ENCODE measurements at regions not wholly inside any gene's neighbourhood (a gene's known extent, or its start where the extent isn't known, plus 50 kb on each side); places are given as distances from the start of the nearest gene placed in this dataset.

DNA sequence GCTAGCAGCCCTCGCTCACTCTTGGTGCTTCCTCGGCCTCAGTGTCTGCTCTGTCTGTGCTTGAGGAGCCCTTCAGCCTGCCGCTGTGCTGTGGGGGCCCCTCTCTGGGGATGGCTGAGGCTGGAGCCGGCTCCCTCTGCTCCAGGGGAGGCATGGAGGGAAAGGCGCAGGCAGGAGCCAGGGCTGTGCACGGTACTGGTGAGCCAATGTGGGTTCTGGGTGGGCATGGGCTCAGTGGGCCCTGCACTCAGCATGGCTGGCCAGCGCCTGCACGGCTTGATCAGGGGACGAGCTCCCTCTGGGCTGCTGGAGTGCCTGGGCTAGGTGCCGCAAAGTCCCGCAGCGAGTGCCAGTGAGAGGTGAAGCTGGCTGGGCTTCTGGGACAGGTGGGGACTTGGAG, 260.0 kb downstream of the SI start:
- H3K27ac ChIP-seq (ENCODE audit: insufficient read depth, low read length), result no peak overlapping the region
- H3K36me3 ChIP-seq (ENCODE audit: control insufficient read depth, insufficient read depth, low read length), result no peaks in the 10 kb centered on the region
- no peaks in the 10 kb centered on the region for H3K4me1 ChIP-seq (ENCODE audit: control insufficient read depth, extremely low read depth, insufficient read depth, low read length)
- H3K9me3 ChIP-seq (ENCODE audit: control insufficient read depth, insufficient read depth, low read depth, low read length), result no peaks in the 10 kb centered on the region
- no peak overlapping the region for H2AFZ ChIP-seq (ENCODE audit: low read length)
- no peaks in the 10 kb centered on the region for H3K27me3 ChIP-seq (ENCODE audit: control insufficient read depth, insufficient read depth, low read length)
- no peak for DNase-seq (ENCODE audit: low read depth in 2 of 2)
- H4K20me1 ChIP-seq (ENCODE audit: control insufficient read depth, extremely low read depth, insufficient read depth, low read length), result no peaks in the 10 kb centered on the region
- H3K9ac ChIP-seq (ENCODE audit: insufficient read depth, low read length), result no peak overlapping the region
- H3K4me2 ChIP-seq (ENCODE audit: extremely low read depth, insufficient read depth, low read length), result no peak overlapping the region
- TF ChIP-seq, protein P1, sequence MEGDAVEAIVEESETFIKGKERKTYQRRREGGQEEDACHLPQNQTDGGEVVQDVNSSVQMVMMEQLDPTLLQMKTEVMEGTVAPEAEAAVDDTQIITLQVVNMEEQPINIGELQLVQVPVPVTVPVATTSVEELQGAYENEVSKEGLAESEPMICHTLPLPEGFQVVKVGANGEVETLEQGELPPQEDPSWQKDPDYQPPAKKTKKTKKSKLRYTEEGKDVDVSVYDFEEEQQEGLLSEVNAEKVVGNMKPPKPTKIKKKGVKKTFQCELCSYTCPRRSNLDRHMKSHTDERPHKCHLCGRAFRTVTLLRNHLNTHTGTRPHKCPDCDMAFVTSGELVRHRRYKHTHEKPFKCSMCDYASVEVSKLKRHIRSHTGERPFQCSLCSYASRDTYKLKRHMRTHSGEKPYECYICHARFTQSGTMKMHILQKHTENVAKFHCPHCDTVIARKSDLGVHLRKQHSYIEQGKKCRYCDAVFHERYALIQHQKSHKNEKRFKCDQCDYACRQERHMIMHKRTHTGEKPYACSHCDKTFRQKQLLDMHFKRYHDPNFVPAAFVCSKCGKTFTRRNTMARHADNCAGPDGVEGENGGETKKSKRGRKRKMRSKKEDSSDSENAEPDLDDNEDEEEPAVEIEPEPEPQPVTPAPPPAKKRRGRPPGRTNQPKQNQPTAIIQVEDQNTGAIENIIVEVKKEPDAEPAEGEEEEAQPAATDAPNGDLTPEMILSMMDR (conservative IDR thresholded peaks at IDR 0.05 in 1 of 2, IDR thresholded peaks at IDR 0.05 in 1 of 2; ENCODE audit: low read depth in 1 of 2, low read length in 2 of 2), result no peak
- TF ChIP-seq EZH2 (IDR thresholded peaks at IDR 0.05; ENCODE audit: low read length, missing control alignments), result no peak
- H3K79me2 ChIP-seq (ENCODE audit: control insufficient read depth, insufficient read depth, low read length), result no peaks in the 10 kb centered on the region
- no peak overlapping the region for H3K4me3 ChIP-seq (replicated peaks in 1 of 4; ENCODE audit: control extremely low read depth in 1 of 4, insufficient read depth in 1 of 4, low read depth in 3 of 4, low read length in 4 of 4)

DNA sequence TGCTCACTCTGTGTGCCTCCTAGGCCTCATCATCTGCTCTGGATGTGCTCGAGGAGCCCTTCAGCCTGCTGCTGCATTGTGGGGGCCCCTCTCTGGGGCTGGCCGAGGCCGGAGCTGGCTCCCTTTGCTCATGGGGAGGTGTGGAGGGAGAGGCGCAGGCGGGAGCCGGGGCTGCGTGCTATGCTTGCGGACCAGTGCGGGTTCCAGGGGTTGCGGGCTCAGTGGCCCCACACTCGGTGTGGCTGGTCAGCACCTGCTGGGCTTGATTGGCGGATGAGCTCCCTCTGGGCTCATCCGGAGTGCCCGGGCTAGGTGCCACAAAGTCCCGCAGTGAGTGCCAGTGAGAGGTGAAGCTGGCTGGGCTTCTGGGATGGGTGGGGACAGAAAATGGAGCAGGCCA, 264.2 kb downstream of the SI start:
- no peaks in the 10 kb centered on the region for H3K36me3 ChIP-seq (ENCODE audit: control insufficient read depth, insufficient read depth, low read length)
- H3K9ac ChIP-seq (ENCODE audit: insufficient read depth, low read length), result no peak overlapping the region
- no peaks in the 10 kb centered on the region for H3K4me1 ChIP-seq (ENCODE audit: control insufficient read depth, extremely low read depth, insufficient read depth, low read length)
- H3K9me3 ChIP-seq (ENCODE audit: control insufficient read depth, insufficient read depth, low read depth, low read length), result no peaks in the 10 kb centered on the region
- no peak overlapping the region for H2AFZ ChIP-seq (ENCODE audit: low read length)
- no peak overlapping the region for H3K4me2 ChIP-seq (ENCODE audit: extremely low read depth, insufficient read depth, low read length)
- H3K27me3 ChIP-seq (ENCODE audit: control insufficient read depth, insufficient read depth, low read length), result no peaks in the 10 kb centered on the region
- no peak overlapping the region for H3K4me3 ChIP-seq (replicated peaks in 1 of 4; ENCODE audit: control extremely low read depth in 1 of 4, insufficient read depth in 1 of 4, low read depth in 3 of 4, low read length in 4 of 4)
- no peaks in the 10 kb centered on the region for H3K79me2 ChIP-seq (ENCODE audit: control insufficient read depth, insufficient read depth, low read length)
- DNase-seq (ENCODE audit: low read depth in 2 of 2), result no peak
- TF ChIP-seq, protein P1 (conservative IDR thresholded peaks at IDR 0.05 in 1 of 2, IDR thresholded peaks at IDR 0.05 in 1 of 2; ENCODE audit: low read depth in 1 of 2, low read length in 2 of 2), result no peak
- TF ChIP-seq EZH2 (IDR thresholded peaks at IDR 0.05; ENCODE audit: low read length, missing control alignments), result no peak
- H3K27ac ChIP-seq (ENCODE audit: insufficient read depth, low read length), result no peak overlapping the region
- no peaks in the 10 kb centered on the region for H4K20me1 ChIP-seq (ENCODE audit: control insufficient read depth, extremely low read depth, insufficient read depth, low read length)

DNA sequence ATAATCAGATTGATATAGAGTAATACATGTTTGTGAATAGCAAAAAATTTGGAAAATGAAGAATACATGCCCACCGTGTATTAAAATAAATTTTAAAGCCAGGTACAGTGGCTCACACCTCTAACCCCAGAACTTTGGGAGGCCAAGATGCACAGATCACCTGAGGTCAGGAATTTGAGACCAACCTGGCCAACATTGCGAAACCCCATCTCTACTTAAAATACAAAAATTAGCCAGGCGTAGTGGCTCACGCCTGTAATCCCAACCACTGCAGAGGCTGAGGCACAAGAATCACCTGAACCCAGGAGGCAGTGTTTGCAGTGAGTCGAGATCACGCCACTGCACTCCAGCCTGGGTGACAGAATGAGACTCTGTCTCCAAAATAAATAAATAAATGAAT, 266.3 kb downstream of the SI start:
- Histone ChIP-seq H3K9me3 (ENCODE audit: control insufficient read depth, insufficient read depth, low read depth, low read length) (no peaks in the 10 kb centered on the region), H3K9ac (ENCODE audit: insufficient read depth, low read length) (no peak overlapping the region), H3K36me3 (ENCODE audit: control insufficient read depth, insufficient read depth, low read length) (no peaks in the 10 kb centered on the region), H4K20me1 (ENCODE audit: control insufficient read depth, extremely low read depth, insufficient read depth, low read length) (no peaks in the 10 kb centered on the region), H3K4me3 (replicated peaks in 1 of 4; ENCODE audit: control extremely low read depth in 1 of 4, insufficient read depth in 1 of 4, low read depth in 3 of 4, low read length in 4 of 4) (no peak overlapping the region), H3K79me2 (ENCODE audit: control insufficient read depth, insufficient read depth, low read length) (no peaks in the 10 kb centered on the region), H3K27me3 (ENCODE audit: control insufficient read depth, insufficient read depth, low read length) (no peaks in the 10 kb centered on the region), H2AFZ (ENCODE audit: low read length) (no peak overlapping the region), H3K4me2 (ENCODE audit: extremely low read depth, insufficient read depth, low read length) (no peak overlapping the region), H3K4me1 (ENCODE audit: control insufficient read depth, extremely low read depth, insufficient read depth, low read length) (no peaks in the 10 kb centered on the region), H3K27ac (ENCODE audit: insufficient read depth, low read length) (no peak overlapping the region)
- no peak for DNase-seq (ENCODE audit: low read depth in 2 of 2)
- TF ChIP-seq, protein P1 (conservative IDR thresholded peaks at IDR 0.05 in 1 of 2, IDR thresholded peaks at IDR 0.05 in 1 of 2; ENCODE audit: low read depth in 1 of 2, low read length in 2 of 2), result no peak
- TF ChIP-seq EZH2 (IDR thresholded peaks at IDR 0.05; ENCODE audit: low read length, missing control alignments), result no peak
